Pancreas (tissue), 10 donors: ENCODE measurements at regions not wholly inside any gene's neighbourhood (a gene's known extent, or its start where the extent isn't known, plus 50 kb on each side); places are given as distances from the start of the nearest gene placed in this dataset.

ENCODE experiments used
- ATAC-seq, 4 donors: fragments of 200-7000 bp; cut with Tn5 transposase; one replicate each; pipeline versions ENCODE4 v1.8.0 to v1.9.1; 2020; ENCODE audit warnings: mild to moderate bottlenecking in 4 of 4, moderate library complexity in 4 of 4
- DNase-seq, 6 donors: peaks; one replicate each; pipeline ENCODE4 v3.0.0-alpha.2; 2020
- FAIRE-seq: peaks from 2 replicates; lab custom pipeline; 2012; peaks lifted over from hg19 to GRCh38; lab: Jason Lieb, UNC
- H3K27ac ChIP-seq, 4 donors: fragments of 200-600 bp; sonication (generic); 1 replicate in 3 of 4; 2 replicates in 1 of 4; pipeline versions ENCODE4 v1.5.0 to v1.8.0; 2020
- H3K27me3 ChIP-seq, 4 donors: fragments of 200-600 bp; one replicate each; pipeline ENCODE4 v1.8.0; 2021
- H3K36me3 ChIP-seq, 3 donors: fragments of 200-600 bp; sonication (generic) in 1 of 3; one replicate each; pipeline versions ENCODE4 v1.5.0 to v1.8.0; 2020 to 2021
- H3K4me1 ChIP-seq, 3 donors: fragments of 200-600 bp; one replicate each; pipeline ENCODE4 v1.8.0; 2021
- H3K4me3 ChIP-seq, 4 donors: fragments of 200-600 bp; sonication (generic) in 2 of 4; one replicate each; pipeline versions ENCODE4 v1.5.0 to v1.8.0; 2020 to 2021
- H3K9me3 ChIP-seq, 4 donors: fragments of 200-600 bp; one replicate each; pipeline ENCODE4 v1.8.0; 2021
- CTCF ChIP-seq, 4 donors: fragments of 200-600 bp; sonication (generic) in 3 of 4; IDR thresholded peaks; one replicate each; pipeline versions ENCODE4 v1.5.0 to v1.8.0; 2021; ENCODE audit warnings: antibody characterized with exemption in 4 of 4
- WGBS, 2 donors: extraction: QIAGEN DNeasy Blood & Tissue Kit; methylation state at CpG; one replicate each; pipeline ENCODE4 v1.1.7; 2013; 5-methylcytosine and 5-hydroxymethylcytosine counted together
- intact Hi-C, 3 donors: fragments of 100-400 bp; cut with DNase I; formaldehyde crosslinking; loops; one replicate each; pipeline versions ENCODE4 v1.11.1 to v1.14.2; 2022
- donor health status: healthy with polysubstance abuse.
- donor health status: DM: no; HTN: no; CAD: no; lungs with moderate emphysema.
- donor health status: DM: no; HTN: no; CAD: no.
- donor health status: control.
- donor health status: control.
- donor health status: Bipolar disorder and iron deficiency.
- donor health status: DM: yes; HTN: yes; CAD: no.
- donor health status: DM: no; HTN: no; CAD: no.
- donor health status: DM: no; HTN: no; CAD: no.
- donor health status: DM: yes; HTN: yes; CAD: no.

- no peaks in the 10 kb centered on the region for H3K4me1 ChIP-seq
- intact Hi-C loops: no loop called here
- H3K4me3 ChIP-seq: no peak overlapping the region
- WGBS, 2 donors: 94 to 97% methylated on average over 3 of the region's 3 CpGs
- TF ChIP-seq CTCF (IDR thresholded peaks at IDR 0.05): no peak
- no peak overlapping the region for H3K27ac ChIP-seq
- no peak for FAIRE-seq
- no peaks in the 10 kb centered on the region for H3K27me3 ChIP-seq
- no peaks in the 10 kb centered on the region for H3K36me3 ChIP-seq
- no peak for ATAC-seq
- no peaks in the 10 kb centered on the region for H3K9me3 ChIP-seq
- DNase-seq: no peak
Observed at GRCh38 chr11:70674605-70675004, 276.3 kb downstream of the CTTN start.

- no peak for ATAC-seq
- 86% methylated on average over 7 of the region's 7 CpGs for WGBS, 2 donors
- no peaks in the 10 kb centered on the region for H3K27me3 ChIP-seq
Observed at GRCh38 chr11:70675697-70676374, 277.5 kb downstream of the CTTN start.

DNA sequence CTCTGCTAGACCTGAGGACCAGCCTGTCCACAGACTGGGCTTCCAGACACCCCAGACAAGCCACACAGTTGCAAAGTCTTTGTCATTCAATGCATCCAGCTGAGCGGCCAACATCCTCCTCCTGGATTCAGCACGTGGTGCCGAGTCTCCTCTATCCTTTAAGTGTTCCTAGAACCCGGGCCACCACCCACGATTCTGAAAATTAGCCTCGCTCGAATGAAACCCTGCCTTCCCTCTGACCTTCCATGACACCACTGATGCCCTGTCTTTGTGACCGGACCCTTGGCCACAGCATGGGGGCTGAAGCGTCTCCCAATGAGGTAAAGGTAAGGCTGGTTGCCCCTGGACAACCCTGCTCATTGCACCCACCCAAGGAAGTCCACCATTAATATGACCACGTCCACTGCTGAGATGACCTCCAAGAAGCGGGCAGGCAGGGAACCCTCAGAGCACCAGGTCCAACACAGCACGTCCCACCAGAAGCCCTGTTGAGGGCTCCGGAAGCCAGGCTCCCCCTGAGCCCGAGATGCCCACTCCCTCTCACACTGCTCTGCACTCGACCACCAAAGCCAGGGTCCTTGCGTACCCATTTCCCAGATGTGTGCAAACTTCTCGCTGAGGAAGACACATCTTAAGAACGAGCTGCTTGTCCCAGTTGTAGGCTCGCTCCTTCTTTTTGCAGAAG, 279.0 kb downstream of the CTTN start:
- ATAC-seq (no peak), FAIRE-seq (no peak), DNase-seq (peak in 1 of 6 donors; percentile 31)
- H3K4me3 ChIP-seq: no peak overlapping the region
- H3K9me3 ChIP-seq: no peaks in the 10 kb centered on the region
- H3K36me3 ChIP-seq: no peaks in the 10 kb centered on the region
- 93 to 95% methylated on average over 19 of the region's 19 CpGs for WGBS, 2 donors
- no peak overlapping the region for H3K27ac ChIP-seq
- intact Hi-C loops: no loop called here
- no peak for TF ChIP-seq CTCF (IDR thresholded peaks at IDR 0.05)
- H3K27me3 ChIP-seq: no peaks in the 10 kb centered on the region
- no peaks in the 10 kb centered on the region for H3K4me1 ChIP-seq

More at GRCh38 chr11:70675697-70676374, 277.5 kb downstream of the CTTN start:
- FAIRE-seq: no peak
- TF ChIP-seq CTCF (IDR thresholded peaks at IDR 0.05): no peak
- intact Hi-C loops: no loop called here
- Histone ChIP-seq H3K9me3 (no peaks in the 10 kb centered on the region), H3K4me3 (no peak overlapping the region), H3K27ac (no peak overlapping the region), H3K36me3 (no peaks in the 10 kb centered on the region), H3K4me1 (no peaks in the 10 kb centered on the region)
- peak in 2 of 6 donors; percentile 24 to 33 for DNase-seq

- ATAC-seq: no peak
Observed at GRCh38 chr11:70678931-70679900, 280.9 kb downstream of the CTTN start.

More at GRCh38 chr11:70678931-70679900, 280.9 kb downstream of the CTTN start:
- Histone ChIP-seq H3K4me1 (no peaks in the 10 kb centered on the region), H3K36me3 (no peaks in the 10 kb centered on the region), H3K4me3 (no peak overlapping the region), H3K9me3 (no peaks in the 10 kb centered on the region), H3K27ac (no peak overlapping the region), H3K27me3 (no peaks in the 10 kb centered on the region)
- WGBS, 2 donors: 94 to 95% methylated on average over 28 to 29 of the region's 29 CpGs
- intact Hi-C loops: no loop called here
- FAIRE-seq (no peak), DNase-seq (peak in 1 of 6 donors; percentile 46)
- TF ChIP-seq CTCF (IDR thresholded peaks at IDR 0.05): no peak
